SHP77 (cell line): ENCODE measurements at regions not wholly inside any gene's neighbourhood (a gene's known extent, or its start where the extent isn't known, plus 50 kb on each side); places are given as distances from the start of the nearest gene placed in this dataset.
A peak's percentile ranks its signal among the peaks of the same experiment; 100 is the strongest.
"Not testable (repeated sequence)": the region's sequence is repeated elsewhere in the genome, so short reads cannot be mapped to it uniquely, and the experiment has no call there.

Experiments
- DNase-seq, 2 experiments: peaks; one replicate each; lab custom pipeline; 2025; lab: John Stamatoyannopoulos, UW

GRCh38 chr10:33008499-33009243 is 50.6 kb upstream of the ITGB1 start:
- peak; percentile 38 to 63 for DNase-seq

- not testable (repeated sequence) for DNase-seq
Measured at GRCh38 chr10:33007731-33008381, 49.8 kb upstream of the ITGB1 start.
